ENCODE measurements at regions not wholly inside any gene's neighbourhood (a gene's known extent, or its start where the extent isn't known, plus 50 kb on each side); places are given as distances from the start of the nearest gene placed in this dataset.
"Not testable (repeated sequence)": the region's sequence is repeated elsewhere in the genome, so short reads cannot be mapped to it uniquely, and the experiment has no call there.

DNA sequence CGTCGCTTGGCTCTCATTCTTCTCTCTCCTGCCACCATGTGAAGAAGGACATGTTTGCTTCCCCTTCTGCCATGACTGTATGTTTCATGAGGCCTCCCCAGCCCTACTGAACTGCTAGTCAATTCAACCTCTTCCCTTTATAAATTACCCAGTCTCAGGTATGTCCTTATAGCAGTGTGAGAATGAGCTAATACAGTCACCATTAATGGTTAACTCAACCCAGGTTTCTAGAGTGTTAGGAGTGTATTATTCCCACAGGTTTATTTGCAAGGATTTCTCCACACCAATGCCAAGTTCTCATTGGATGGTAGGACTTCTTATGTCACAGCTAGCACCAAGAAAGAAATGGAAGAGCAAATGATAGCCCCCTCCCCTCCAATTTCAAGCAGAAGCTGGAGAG, 71.9 kb downstream of the DYNAP start:
- DNase-seq (ENCODE audit: low spot score) = no peak

GRCh38 chr18:54669701-54670100, 78.7 kb downstream of the DYNAP start:
- DNase-seq (ENCODE audit: low spot score) = not testable (repeated sequence)

DNA sequence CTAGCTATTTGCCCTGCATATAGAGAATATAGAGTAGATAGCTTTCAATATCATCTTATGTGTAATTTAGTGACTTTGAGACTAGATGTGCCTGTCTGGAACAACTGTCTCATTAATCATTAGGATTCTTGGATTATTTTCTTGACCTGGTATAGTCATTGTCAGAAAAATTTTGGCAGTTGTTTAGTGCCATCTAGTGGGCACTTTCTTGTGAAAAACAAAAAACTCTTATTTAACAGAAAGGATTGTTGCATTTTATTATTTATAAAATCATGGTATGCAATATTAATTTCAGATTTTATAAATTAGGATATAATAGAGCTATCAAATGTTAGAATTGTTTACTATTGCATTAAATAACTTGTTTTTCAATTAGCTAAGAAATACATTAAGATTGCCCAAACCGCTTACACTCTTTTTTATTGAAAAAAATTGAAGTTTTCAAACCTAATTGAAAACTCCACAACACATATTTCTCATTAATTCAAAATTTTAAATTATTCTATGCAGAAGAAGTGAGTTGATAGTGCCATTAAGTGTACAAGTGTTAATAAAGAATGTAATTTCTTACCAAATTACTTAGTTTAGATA, 80.3 kb downstream of the DYNAP start:
- no peak for DNase-seq (ENCODE audit: low spot score)

DNA sequence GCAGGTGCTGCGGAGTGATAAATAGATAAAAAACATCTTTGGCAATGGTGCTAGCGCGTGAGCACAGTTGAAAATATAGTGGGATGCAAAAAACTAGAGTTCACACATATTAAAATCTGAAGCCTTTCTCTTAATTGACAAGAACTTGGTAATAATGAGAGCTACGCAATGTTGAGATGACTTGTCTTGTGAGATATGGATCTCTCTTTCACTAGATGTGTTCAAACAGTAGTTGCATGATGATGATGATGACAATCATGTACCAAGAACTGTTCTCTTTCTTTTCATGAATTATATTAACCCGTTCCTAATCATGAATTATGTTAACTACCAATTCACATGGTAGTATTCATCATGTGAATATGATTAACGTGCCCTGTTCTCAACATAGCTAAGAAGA, 81.1 kb downstream of the DYNAP start:
- no peak for DNase-seq (ENCODE audit: low spot score)

- DNase-seq (ENCODE audit: low spot score) = no peak
Observed at GRCh38 chr18:54672846-54673475, 81.9 kb downstream of the DYNAP start.

- DNase-seq (ENCODE audit: low spot score) = no peak
Observed at GRCh38 chr18:54673936-54674335, 82.9 kb downstream of the DYNAP start.

DNA sequence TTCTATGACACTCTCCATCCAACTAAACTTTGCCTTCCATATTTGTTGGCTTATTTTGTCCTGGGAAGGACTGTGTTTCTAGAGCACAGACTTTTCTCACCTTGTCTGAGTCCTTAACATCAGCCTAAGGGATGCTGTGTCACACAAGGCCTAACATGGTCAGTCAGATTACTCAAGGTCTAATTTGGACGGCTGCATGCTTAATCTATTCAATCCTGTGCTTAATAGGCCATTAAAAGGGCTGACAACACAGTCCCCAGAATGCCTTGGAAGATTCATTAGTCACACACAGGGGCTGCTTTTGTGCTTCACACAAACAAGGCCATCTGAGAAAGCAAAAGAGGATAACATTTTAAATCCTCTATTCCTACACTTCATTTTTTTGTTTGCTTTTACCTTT, 84.0 kb downstream of the DYNAP start:
- DNase-seq (ENCODE audit: low spot score) = no peak

DNA sequence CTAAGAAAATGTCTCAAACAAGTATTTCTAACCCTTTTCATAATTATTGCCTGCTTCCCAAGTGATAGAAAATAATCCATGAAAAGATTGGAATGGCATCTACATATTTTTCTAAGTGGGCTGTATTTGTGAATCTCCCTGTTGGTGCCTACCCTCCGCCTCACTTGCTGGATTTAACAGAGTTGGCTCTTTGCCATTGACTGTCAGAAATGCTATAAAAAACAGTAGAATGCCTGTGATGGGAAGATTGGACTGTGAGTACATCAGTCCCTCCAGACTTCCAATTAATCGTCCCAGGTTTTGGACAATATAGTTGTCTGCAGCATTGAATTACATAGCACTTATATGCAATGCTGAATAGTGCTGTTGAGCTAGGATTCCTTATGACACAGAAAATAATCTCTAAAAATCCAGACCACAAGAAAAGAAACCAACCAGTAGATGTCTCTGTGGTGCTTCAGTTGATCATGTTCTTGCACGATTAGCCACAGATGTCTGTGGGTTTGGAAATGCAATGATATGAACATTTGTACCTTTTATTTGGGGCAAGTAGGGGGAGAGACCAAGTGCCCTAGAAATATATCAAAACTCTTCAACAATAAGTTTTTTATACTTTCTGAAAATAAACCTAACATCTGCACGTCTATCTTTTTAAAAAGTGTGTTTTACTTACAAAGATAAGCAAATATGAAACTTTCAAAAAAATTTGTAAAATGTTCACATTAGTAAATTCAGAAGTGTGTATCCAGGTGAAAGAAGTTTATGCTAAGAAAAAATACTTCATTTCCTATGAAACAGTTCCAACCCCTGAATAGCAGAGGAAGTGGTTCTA, 88.5 kb downstream of the DYNAP start:
- peak; percentile 67 for DNase-seq (ENCODE audit: low spot score)

DNA sequence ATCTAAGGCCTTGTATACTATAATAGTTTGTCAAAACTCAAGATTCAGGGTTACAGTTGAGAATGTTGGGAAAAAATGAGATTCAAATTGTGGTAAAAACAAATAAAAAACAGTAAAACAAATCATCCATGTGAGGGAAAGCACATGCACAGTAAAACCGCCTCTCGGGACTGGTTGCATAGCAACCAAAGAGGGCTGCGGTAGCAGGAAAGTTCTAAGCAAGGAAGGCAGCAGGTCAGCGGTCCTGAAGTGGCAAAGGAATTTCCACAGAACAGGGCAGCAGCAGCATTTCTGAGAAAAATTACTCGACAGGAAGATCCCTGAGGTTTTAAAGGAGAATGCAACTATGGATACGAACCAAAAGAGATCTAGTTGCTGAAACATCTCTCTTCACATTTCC, 93.7 kb downstream of the DYNAP start:
- no peak for DNase-seq (ENCODE audit: low spot score)

DNA sequence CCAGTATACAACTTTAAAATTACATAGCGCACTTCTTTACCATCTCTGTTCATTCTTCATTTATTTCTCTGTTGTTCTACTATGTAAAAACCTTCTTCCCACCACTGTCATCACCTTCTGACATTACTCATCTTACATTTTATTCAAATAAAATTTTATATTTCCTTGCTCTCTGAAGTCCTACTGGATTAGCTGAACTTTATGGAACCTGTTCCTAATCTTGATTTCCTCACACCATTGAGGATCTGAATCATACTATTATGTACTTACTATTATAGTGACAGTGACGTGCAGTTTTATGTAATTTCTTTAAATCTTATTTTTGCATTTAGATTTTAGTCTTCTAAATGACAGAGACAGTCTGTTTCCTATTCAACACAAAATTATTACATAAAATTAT, 98.3 kb downstream of the DYNAP start:
- DNase-seq (ENCODE audit: low spot score) = no peak

- DNase-seq (ENCODE audit: low spot score) = no peak
Observed at GRCh38 chr18:54690198-54690597, 99.2 kb downstream of the DYNAP start.

DNA sequence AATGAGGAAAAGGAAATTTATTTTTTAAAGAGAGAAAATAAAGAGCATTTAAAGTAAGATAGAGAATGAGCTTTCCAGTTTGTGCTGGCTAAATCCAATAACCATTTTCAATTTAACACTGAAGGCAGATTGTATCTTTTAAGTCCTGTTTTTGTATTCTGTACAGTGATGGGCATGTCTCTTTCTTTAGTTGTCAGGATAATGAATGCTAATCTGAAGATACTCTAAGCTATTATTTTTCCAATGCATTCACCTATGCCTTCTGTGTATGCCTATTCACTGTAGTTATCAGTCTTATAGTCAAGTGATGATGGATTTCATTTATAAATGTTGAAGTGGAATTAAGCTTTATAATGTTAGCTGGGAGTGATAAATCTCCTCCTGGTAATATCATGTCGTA, 101.4 kb downstream of the DYNAP start:
- DNase-seq (ENCODE audit: low spot score) = no peak

DNA sequence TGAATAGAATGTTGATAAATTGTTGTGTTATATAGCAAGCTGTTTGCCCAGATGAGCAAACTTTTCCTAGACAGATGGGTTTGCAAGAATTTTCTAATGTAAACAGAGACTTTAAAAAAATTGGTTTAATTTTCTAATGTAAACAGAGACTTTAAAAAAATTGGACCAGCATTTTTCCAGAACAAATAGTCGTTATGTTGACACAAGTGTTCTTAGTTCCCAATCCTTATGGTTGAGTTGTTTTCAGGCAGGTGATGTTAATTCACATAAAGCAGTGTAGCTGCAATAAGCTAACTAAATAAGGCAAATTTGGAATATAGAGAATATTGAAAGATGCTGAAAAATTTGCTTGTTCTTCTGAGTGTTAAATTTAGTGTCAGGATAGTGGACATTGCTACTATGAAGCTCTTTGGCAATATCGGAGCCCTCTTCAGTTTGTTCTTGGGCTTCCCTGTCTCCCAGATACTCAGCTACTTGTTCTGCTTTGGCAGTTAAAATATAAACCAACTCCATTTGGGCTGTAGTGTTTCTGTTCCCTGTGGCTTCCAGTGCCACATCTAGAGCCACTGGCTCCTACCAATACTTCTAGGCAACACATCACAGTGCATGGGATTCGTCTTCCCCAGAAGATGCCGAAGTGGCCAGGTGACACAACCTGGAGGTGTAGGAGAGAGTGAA, 105.7 kb downstream of the DYNAP start:
- no peak for DNase-seq (ENCODE audit: low spot score)

- no peak for DNase-seq (ENCODE audit: low spot score)
Observed at GRCh38 chr18:54700580-54700979, 109.5 kb downstream of the DYNAP start.

DNA sequence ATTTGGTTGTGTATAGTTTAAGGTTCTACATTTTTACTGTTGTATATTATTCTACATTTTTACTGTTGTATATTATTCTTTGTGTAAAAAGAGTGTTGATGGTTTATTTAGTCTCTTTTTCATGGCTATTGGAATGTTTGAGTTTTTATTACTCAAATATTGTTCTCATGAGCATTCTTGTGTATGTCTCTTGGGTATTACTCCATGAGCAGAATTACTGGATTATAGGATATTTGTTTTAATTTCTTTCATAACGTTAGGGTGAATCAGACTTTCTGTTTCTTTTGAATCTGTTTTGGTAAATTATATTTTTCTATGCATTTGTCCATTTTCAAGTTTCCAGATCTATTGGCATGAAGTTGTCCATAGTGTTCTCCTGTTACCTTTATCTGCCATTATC, 111.6 kb downstream of the DYNAP start:
- no peak for DNase-seq (ENCODE audit: low spot score)

DNA sequence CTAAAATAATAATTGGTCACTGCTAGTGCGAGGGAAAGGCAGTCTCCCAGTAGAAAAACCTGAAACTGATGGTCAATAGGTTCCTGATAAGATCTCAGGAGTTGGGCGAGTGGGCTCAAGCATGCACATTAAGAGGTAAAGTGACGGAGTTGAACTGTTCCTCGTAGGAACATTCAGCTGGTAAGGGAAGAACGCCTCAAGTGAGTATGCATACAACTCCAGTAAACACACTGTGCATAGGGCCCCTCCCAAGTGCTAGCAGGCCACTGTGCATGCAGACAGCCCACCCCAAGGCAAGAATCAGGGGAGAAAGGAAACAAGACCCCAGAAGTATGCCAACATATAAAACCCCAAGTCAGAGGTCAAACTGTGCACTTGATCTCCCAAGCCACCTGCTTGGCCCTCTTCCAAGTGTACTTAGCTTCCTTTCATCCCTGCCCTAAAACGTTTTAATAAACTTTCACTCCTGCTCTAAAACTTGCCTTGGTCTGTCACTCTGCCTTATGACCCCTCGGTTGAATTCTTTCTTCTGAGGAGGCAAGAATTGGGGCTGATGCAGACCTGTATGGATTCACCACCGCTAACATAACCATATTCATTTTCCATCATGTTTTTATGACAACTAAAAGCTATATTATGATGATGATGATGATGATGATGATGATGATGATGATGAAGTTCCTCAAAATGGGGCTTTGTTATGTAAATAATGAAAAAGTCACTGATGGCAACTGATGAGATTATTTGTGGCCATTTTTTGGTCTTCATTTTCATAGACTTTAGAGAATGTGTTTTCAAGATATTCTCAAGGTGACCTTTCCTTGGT, 118.0 kb upstream of the RAB27B start:
- no peak for DNase-seq (ENCODE audit: low spot score)

- no peak for DNase-seq (ENCODE audit: low spot score)
Observed at GRCh38 chr18:54710900-54711281, 117.4 kb upstream of the RAB27B start.

DNA sequence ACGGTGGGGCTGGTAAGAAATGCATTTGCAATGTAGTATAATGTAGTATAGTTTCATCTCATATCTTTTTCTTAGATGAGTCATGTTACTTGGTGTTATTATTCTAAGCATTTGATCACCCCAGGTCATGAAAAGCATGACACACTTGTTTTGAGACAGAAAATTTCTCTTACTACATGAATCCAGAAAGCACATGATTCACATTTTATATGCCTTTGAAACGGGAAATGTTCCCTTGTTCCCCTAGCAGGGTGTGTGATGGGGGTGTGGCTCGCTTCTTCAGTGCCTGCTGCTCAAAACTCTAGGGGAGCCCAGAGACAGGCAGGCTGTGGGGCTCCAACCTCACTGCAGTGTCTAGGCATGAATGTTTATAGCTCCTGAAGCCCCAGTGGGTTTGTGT, 116.0 kb upstream of the RAB27B start:
- peak; percentile 11 for DNase-seq (ENCODE audit: low spot score)

DNA sequence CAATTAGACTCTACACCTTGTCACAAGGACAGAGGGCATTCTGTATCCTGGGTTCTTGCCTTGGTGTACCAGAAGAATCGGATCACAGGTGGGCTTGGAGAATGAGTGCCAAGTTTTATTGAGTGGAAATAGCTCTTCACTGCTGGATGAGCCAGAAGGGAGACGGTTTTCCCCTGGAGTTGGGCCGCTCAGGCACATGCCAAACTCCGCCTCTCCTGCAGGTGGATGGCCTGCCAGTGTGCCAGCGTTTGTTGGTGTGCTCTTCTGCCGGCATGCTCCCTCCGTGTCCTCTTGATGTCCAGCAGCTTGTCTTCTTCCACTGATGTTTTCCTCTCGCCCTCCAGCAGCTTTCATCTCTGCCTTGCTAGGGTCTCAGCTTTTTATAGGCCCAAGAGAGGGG, 115.5 kb upstream of the RAB27B start:
- DNase-seq (ENCODE audit: low spot score) = no peak

- DNase-seq (ENCODE audit: low spot score) = no peak
Observed at GRCh38 chr18:54713386-54713785, 114.9 kb upstream of the RAB27B start.

DNA sequence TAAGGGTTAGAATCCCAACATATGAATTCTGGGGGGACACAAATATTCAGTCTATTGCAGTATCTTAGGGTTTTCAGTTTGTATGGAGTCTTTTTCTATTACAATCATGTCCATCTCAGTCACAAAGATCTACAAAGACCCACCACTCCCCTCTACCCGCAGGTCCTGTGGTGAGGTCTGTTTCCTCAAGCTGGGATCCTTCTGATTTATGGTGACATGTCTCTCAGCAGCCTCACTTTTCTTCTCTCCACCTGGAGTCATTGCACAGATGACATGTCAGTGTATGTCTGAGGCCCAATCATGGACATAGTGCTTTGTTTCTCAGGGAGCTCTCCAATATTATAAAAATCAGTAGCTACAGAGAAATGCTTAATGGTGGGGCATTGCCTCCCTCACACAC, 113.4 kb upstream of the RAB27B start:
- no peak for DNase-seq (ENCODE audit: low spot score)

GRCh38 chr18:54716586-54716985, 111.7 kb upstream of the RAB27B start:
- no peak for DNase-seq (ENCODE audit: low spot score)

Measured in AG08396 (cell line).